HG03066 (cell line): ENCODE measurements at regions not wholly inside any gene's neighbourhood (a gene's known extent, or its start where the extent isn't known, plus 50 kb on each side); places are given as distances from the start of the nearest gene placed in this dataset.
A peak's percentile ranks its signal among the peaks of the same experiment; 100 is the strongest.
"Not testable (repeated sequence)": the region's sequence is repeated elsewhere in the genome, so short reads cannot be mapped to it uniquely, and the experiment has no call there.

Experiments used
- ATAC-seq: cut with Tn5 transposase; IDR thresholded peaks from one replicate; pipeline ENCODE4 v1.9.1; 2021; ENCODE audit warnings: low read depth; ENCODE audit not compliant: unreplicated experiment

DNA sequence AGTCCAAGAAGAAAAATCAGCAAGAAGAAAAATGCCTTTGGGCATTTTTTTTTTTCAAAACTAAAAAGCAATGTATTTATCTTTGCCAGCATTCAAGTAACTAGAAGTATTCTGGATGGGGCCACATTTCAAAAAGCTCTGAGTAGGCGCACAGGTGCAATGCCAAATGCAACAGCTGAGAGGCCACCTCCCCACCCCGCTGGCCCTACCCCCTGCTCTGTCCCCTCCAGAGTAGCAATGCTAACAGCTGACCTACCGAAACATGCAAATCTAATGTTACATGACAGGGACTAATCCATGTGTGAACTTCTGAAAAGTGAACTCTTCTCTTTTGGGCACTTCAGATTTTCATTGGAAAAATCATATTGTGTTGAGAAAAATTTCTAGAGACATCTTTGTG is 153.7 kb upstream of the SLC38A2 start:
- no peak for ATAC-seq

- no peak for ATAC-seq
Measured at GRCh38 chr12:46524778-46525177, 152.2 kb upstream of the SLC38A2 start.

- no peak for ATAC-seq
Measured at GRCh38 chr12:46523863-46524770, 151.5 kb upstream of the SLC38A2 start.

DNA sequence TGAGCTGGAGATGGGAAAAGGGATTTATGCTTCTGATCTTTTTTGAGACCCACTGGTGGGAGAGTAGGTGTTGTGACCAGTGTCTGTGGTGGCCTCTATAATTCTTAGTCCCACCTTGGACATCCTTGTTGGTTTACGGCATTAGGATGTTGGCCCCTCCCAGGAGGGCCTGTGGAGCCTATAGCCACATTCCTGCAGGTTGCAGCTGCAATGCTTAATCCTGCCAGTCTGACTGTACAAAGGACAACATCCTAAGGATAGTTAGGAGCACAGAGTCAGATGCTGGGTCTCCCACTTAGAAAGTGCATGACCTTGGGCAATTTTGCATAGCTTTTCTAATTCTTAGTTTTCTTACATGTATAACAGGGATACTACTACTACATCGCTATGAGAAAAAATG is 150.9 kb upstream of the SLC38A2 start:
- ATAC-seq, result no peak

- no peak for ATAC-seq
Measured at GRCh38 chr12:46522071-46522470, 149.5 kb upstream of the SLC38A2 start.

GRCh38 chr12:46521145-46521544 is 148.6 kb upstream of the SLC38A2 start:
- ATAC-seq, result no peak

DNA sequence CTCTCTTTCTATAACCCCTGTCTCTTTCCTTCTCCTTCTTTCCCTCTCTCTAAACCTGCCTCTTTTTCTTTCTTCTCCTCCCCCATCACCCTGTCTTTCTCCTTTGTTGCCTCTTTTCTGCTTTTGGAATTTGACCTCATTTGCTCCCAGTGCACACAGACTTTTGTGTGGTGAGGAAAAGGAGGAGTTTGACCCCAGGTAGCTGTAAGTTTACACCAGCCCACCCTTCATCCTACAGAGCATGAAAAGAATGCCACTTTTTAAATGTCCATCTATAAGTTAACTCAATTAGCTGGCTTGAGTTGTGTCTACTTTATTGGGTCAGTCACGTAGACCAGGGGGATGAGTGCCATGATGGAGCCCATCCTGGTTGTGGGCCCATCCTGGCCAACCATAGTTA is 146.8 kb upstream of the SLC38A2 start:
- no peak for ATAC-seq

DNA sequence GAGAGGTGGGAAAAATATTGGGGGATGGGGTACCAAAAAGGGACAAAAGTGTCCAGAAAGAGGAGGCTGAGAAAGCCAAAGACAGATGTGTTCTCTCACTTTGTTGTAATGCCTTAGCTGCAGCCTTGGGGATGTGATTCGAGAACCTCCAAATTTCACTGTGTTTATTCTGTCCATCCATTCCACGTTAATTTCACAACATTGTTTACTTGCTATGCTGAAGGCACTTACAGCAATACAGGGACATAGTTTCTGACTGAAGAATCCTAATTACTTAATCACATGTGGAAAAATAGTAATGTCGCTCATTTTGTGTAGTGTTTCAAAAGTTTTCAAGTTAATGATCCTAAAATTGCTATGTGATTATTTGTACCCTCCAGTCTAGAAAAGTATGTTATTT is 146.2 kb upstream of the SLC38A2 start:
- no peak for ATAC-seq

- ATAC-seq, result no peak
Measured at GRCh38 chr12:46518169-46518568, 145.6 kb upstream of the SLC38A2 start.

- ATAC-seq, result peak; percentile 20
Measured at GRCh38 chr12:46517579-46517962, 145.0 kb upstream of the SLC38A2 start.

GRCh38 chr12:46516933-46517578 is 144.5 kb upstream of the SLC38A2 start:
- ATAC-seq, result peak; percentile 98

GRCh38 chr12:46516238-46516932 is 143.8 kb upstream of the SLC38A2 start:
- no peak for ATAC-seq

- no peak for ATAC-seq
Measured at GRCh38 chr12:46515829-46516228, 143.3 kb upstream of the SLC38A2 start.

DNA sequence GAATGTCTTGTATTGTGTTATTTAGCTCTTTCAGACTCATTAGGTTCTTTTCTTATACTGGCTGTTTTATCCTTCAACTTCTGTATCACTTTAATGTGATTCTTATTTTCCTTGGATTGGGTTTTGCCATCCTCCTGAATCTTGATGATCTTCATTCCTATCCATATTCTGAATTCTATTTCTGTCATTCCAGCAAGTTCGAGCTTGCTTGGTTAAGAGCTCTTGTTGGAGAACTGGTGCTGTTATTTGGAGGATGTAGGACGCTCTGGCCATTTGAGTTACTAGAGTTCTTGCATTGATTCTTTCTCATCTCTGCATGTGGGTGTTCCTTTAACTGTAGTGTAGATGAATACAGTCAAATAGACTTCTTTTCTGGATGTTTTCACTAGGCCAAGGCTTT is 142.3 kb upstream of the SLC38A2 start:
- no peak for ATAC-seq

- not testable (repeated sequence) for ATAC-seq
Measured at GRCh38 chr12:46510257-46510656, 137.7 kb upstream of the SLC38A2 start.

DNA sequence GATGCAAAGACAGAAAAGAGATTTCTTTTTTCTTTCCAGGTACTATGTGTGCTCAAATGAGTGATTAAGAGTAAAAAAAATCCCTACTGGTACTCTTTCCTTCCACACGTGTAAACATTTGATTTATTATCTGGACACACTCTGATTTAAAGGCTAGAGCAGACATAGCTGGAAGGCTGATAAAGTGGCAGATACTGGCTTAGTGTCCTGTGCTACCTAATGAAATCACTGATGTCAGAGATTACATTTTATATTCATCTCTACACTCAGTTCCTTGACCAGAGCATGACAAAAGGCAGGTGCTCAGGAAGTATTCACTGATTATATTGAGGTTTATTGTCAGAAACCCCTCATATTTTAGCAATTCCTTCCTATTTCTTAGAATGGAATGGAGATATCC is 136.6 kb upstream of the SLC38A2 start:
- no peak for ATAC-seq

GRCh38 chr12:46508651-46509050 is 136.1 kb upstream of the SLC38A2 start:
- ATAC-seq, result no peak

DNA sequence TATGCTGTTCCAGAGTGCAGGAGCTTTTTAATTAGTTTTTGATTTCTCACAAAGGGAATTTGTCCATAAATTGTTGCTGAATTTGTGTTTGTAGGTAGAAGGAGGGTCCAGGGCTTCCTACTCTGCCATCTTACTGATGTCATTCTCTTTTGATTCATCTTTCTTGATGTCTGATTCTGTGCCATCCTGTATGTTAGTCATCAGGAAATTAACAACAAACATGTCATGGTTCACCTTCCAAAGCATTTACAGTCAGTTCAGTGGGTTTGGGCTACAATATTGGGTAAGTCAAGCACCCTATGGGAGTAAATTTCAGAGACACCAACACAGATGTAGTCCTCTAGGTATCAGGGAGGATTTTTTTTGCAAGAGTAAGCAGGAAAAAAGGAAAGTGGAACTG is 135.2 kb upstream of the SLC38A2 start:
- ATAC-seq, result no peak

GRCh38 chr12:46506961-46507360 is 134.4 kb upstream of the SLC38A2 start:
- ATAC-seq, result no peak

DNA sequence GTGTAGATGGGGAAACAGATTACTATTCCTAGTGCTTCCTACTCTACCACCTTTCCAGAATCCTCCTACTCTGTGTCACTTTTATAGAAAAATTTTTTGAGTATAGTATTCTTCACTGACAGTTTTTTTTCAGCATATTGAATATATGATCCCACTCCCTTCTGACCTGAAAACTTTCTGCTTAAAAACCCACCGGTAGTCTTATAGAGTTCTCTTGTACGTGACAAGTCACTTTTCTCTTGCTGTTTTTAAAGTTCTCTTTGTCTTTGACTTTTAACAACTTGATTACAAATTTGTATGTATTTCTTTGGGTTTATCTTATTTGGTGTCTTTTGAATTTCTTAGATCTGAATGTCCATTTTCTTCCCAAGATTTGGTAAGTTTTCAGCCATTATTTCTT is 133.6 kb upstream of the SLC38A2 start:
- no peak for ATAC-seq

DNA sequence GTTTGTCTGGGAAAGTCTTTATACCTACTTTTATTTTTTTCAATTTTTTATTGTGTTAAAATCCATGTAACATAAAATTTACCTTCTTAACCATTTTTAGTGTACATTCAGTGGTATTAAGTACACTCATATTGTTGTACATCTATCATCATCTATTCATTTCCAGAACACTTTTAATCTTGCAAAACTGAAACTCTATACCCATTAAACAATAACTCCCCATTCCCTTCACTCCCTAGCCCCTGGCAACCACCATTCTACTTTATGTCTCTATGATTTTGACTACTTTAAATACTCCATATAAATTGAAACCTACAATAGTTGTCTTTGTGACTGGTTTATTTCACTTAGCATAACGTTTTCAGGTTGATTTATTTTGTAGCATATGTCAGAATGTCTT is 131.9 kb upstream of the SLC38A2 start:
- no peak for ATAC-seq
